HG02840 (cell line): ENCODE measurements at regions not wholly inside any gene's neighbourhood (a gene's known extent, or its start where the extent isn't known, plus 50 kb on each side); places are given as distances from the start of the nearest gene placed in this dataset.

ENCODE experiments used
- ATAC-seq: cut with Tn5 transposase; IDR thresholded peaks from one replicate; pipeline ENCODE4 v1.9.1; 2021; ENCODE audit warnings: mild to moderate bottlenecking, moderate library complexity, moderate number of reproducible peaks; ENCODE audit not compliant: unreplicated experiment, low FRiP score

DNA sequence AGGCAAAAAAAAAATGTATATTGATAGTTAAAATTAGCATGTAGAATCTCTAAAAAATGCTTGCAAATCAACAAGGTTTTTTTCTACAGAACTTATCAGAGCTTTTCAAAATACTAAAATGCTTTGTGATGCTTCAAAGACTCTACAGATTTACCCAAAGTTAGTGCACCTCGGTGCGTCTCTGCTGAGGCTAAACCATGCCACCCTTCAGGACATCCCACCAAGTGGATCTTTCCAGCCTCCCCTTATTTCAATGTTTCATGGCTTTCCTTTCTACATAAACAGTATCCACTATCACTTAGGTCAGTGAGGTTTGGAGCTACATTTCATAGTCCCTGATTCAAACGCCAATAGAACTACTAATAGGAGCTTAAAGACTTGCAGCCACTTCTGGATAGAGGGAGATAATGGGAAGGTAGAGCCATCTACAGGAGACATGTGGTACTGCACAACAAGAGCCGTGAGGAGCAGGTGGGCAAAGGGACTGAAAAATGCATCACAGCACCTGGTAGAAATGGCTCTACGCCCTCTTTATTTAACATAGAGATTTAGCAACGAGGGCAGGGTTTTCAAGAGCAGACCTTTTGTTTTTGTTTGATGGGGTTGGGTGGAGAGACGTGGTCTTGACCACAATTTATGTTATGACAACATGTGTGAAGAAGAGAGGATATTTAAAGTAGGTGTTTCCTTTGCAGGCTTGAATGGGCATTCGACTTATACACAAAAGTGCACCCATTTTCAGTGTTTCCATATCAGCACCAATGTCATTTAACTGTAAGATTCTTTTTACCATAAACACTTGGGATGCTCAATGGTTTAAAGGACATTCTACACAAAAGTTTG lies 56.1 kb upstream of the SLC35G4 start:
- ATAC-seq, result no peak

DNA sequence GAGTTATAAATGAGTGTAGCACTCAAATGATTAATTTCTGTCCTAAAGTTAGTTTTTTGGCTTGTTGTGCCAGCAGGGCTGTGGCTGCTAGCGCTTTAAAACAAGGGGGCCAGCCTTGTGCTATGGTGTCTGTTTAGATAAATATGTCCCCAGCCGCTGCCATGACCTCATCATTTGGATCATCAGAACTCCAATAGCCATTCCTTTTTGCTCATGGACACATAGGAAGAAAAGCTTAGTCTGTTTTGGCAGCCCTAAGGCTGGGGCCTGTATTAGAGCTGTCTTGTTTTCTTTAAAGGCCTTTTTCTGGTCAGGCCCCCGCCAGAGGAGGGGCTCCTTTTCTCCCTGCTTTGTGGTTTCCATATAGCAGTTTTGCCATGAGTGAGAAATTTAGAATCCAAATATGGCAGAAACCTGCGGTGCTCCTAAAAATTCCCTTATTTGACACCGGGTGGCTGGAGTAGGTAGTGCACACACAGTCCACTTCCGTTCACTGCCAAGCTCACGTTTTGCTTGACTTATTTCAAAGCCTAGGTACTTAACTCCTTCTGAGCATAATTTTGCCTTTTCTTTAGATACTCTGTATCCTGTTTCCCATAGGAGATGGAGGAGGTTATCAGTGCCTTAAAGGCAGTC lies 60.4 kb upstream of the SLC35G4 start:
- ATAC-seq, result no peak

DNA sequence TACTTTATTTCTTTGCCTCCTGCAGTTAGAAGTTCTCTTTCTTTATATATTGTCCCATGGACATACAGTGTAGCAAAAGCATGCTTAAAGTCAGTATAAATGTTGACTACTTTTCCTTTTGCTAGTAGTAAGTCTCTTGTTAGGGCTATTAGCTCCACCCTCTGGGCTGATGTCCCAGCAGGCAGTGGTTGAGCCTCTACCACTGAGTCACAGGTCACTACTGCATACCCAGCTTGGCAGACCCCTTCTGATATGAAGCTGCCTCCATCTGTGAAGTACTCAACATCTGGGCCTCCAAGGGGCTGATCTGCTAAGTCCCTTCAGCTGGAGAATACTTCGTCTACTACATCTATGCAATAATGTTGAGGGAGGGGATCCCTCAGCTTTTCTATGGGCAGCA lies 61.0 kb upstream of the SLC35G4 start:
- ATAC-seq, result no peak

DNA sequence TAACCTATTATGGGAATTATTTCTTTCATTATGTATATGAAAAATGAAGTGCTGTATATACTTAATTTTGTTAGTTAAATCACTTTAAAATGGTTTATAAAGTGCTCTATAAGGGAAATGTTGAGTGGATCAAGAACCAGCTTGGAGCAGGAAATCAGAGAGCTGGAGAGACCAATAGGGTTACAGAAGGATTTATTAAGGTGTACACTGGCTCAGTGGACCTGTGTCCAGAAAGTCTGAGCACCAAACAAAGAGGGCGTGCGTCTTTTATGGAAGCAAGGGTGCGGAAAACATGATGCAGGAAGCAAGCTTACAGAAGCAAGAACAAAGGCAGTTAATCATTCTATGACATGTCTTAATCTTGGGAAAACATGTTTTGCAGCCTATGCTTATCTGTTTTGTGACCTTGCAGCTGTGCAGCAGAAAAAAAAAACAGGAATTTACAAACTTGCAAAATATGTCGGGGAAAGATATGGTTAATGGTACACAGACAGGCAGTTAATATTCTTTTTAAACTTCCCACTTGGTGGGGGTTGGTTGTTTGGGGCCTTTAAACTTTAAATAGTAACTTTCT lies 65.2 kb upstream of the SLC35G4 start:
- ATAC-seq, result no peak

DNA sequence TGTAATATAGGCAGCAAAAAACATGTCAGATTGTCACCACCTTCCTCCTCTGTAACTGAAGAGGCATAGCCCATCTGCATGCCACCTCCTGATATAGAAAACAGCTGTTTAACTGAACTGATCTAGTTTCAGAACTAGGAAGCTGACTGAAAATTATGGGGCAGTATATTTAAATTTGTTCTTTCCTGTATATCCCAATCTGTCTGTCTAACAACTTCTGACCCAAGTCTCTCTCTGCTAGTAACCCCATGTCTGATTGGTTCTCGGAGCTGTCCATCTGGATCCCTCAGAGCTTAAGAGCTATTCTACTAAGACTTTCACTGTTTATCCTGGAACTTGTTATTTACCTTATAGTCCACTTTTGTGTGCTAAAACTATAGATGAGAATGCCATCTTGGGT lies 68.2 kb upstream of the SLC35G4 start:
- ATAC-seq, result no peak

DNA sequence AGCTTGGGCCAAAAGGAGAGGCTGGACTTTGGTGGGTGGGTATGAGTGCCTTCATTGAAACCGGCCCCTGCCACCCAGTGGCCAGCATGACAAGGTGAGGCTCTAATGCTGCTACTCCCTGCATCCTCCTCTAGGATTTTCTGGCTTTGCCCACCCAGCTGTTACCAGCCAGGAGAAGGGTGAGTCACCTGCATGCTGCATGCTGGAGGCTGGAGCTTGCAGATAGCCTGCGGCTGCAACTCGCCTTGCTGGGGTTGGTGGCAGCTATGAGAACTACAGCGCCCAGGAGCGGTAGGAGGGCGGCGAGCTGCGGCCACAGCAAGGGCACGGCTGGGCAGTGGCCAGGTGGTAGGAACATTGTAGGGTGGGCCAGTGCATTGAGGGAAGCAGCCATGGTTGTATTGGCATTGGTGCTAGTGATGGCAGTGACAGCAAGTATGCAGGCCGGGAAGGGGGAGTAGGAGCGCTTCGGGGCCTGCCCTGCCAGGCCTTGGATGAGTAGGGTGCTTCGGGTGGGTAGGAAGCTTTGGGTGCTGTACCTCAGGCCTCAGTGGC lies 75.4 kb upstream of the SLC35G4 start:
- no peak for ATAC-seq

DNA sequence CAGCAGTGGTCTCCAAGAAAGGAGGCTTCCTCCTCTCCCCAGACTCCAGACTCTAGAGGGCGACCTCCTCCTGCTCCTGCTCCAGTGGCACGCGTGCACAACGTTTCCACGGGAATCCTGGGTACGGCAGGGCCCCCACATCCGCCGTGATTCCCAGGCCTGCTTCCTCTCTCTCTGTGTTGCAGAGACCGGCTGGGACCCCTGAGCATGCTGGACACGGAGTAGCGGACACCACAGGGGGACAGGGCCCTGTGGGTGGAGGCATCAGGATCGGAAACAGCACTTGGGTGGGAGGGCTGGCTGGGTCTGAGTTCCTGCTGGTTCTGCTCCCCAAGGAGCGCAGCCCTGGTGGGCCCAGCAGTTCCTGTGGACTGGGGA lies 75.9 kb upstream of the SLC35G4 start:
- no peak for ATAC-seq

DNA sequence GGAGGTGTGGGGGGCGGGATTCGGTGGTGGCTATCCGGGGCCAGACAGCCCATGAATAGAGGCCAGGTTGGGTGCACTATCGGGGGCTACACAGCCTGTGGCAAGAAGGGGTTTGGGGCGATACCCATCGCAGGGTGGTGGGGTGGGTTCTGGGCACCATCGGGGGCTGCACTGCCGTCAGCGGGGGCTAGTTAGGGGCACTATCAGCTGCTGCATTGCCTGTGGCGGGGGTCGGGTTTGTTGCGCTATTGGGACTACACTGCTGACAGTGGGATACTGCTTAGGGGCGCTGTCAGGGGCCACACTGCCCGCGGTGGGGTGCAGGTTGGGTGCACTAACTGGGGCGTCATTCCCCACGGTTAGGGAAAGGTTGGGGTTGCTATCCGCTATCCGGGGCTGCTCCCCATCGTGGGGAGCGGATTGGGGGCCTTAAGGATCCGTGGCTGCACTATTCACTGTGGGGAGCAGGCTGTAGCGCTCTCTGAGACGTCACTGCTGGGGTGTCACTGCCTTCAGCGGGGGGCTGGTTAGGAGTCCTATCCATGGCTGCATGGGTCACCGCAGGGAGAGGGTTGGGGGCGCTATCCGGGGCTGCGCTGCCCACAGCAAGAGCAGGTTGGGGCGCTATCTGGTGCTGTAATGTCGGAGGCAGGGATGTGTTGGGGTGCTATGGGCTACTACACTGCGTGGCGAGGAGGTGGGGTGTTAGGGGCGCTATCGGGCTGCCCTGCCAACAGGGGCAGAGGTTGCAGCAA lies 76.5 kb upstream of the SLC35G4 start:
- no peak for ATAC-seq

DNA sequence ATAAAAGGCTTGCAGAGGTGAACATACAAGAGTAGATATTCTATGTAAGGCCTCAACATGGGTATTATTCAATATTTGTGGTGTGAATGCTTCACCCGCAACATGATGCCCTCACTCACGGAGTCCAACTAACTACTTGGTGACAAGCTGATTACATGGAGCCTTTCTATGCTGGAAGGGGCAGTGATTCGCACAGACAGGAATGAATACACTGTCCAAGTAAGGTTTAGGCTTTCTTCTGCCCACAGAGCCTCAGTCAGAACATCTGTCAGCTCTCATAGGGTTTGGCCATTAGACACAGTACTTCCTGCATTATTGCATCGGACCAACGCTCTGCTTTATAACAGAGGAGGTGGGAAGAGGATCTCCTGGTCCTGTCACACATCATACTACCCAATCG lies 80.3 kb upstream of the SLC35G4 start:
- ATAC-seq, result no peak

DNA sequence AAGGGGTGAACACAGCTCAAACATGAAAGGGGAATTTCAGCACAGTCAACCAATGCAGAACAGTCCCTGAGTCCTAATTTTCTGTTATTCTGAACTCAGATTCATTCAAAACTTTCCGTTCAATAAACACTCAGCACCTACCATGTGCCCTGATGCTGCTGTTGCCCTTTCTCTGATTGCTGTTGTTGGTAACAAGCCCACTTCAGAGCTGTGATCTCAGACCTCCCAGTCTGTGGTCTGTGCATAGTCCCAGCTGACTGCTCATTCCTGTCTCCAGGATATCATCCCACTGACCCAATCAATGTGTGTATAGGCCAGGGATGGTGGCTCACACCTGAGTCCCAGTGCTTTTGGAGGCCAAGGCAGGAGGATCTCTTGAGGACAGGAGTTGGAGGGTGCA lies 82.7 kb upstream of the SLC35G4 start:
- ATAC-seq, result no peak

DNA sequence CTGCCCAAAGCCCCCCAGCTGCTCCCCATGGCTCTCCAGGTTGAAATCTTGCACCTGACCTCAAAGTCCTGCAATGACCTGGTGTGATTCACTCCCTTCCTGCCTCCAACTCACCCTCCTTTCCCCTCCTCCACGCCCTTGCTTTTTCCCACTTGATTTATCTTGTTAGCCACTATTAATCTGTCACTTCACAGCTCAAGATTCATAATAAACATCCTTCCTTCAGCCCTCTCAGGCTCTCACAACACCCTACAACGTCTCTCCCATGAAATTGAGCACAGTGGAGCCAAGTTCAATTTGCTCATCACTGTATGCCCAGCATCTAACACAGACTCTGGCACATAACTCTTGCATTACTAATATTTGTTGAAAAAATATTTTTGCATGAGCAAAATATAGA lies 85.6 kb upstream of the SLC35G4 start:
- ATAC-seq, result no peak

DNA sequence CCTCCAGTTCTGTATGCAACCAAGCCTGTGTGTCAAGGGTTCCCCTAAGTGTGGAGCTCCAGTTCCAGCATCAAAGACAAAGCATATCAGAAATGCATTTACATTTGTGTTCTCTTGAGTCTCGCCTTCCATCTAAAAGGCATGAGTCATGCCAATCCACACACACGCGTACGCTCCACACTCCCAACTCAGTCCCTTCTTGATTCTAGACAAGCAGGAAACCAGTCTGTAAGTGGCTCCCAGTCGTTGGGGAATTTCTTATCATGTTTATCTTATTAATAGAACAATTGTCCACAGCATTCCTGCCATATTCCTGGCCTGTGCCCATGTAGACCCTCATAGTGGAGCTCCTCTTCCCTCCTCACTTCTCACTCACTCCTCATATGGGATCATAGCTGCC lies 86.4 kb upstream of the SLC35G4 start:
- ATAC-seq, result no peak

DNA sequence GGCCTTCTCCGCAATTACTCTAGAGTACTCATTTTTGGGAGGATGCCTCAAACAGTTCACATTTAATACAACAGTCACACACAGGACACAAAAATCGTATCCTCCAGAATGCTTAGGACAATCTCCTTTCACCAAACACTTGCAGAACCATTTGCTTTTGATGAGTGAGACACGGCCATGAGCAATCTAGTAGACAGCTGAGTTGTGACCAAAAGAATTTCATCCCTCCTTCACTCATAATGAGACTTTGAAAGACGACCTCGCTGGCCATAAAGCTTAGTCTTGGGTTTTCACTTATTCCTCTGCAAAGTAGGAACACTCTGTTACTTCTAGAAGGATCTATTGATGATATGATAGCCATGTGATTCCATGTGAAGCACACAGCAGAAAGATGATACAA lies 87.5 kb upstream of the SLC35G4 start:
- ATAC-seq, result no peak

DNA sequence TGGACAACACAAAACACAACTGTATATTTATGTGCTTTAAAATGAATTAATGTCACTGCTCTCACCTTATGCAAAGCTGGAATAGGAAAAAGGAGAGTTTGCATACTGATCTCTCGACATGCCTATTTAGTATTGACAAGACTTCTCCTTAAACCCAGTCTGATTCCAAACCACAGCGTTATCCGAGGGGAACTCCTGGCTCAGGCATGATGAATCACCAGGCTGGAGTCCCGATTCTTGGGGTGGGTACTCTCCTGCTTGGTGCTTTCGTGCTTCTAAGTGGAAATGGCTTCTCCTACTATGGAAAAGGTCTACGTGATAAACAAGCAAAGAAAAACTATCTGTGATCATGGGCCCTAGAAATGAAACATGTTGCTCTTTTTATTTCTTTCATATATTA lies 88.9 kb upstream of the SLC35G4 start:
- no peak for ATAC-seq

DNA sequence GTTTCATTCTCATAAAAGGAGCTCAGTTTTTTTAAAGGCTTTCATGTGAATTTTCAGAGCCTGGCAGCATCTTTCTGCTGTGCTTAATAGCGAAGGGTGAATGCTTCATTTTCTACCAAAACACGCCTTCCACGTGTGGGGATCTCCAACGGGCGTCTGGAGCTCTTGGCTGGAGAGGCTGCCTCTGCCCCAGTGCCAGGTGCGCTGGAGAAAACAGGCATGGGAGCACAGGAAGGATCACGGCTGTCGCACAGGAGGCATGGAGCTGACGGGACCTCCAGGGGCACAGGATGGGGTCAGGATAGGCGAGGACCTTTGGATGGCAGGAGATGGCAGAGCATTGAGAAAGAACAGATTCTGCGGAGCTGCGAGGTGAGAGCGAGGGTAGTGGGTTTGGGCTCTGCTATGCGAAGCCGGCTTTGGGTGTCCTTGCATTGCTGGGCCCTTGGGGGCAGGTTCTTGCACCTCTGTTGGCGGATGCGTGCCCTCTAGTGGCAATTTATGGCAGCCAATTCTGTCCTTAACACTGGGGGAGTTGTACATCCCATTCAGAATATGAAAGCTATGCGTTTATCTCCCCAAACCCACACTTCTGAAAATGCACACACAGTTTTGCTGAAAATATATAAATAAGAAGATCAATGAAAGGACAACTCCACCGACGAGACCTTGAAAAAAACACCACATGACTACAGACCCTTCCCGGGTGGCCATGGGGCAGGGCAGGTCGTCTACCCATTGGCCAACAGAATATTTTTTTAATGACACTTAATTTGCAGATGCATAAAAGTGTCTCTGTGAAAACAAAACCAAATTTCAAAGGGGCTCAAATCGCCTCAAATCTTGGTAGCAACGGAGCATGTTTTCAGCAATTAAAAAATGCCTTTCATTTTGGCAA lies 90.4 kb upstream of the SLC35G4 start:
- no peak for ATAC-seq

DNA sequence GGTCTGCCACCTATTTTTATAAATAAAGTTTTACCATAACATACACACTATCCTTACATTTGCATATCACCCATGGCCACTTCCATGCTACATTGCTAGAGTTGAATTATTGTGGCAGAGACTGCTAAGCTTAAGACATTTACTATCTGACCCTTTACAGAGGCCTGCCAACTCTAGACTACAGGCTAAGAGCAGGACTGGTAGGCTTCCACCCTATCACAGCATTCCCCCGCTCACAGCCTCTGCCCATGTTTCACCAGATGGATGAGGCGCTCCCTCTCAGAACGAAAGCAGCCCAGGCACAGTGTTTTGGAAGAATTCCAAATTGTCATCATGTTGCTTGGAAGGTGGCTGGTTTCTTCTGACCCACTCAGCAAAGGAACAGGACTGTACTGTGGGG lies 91.7 kb upstream of the SLC35G4 start:
- no peak for ATAC-seq

DNA sequence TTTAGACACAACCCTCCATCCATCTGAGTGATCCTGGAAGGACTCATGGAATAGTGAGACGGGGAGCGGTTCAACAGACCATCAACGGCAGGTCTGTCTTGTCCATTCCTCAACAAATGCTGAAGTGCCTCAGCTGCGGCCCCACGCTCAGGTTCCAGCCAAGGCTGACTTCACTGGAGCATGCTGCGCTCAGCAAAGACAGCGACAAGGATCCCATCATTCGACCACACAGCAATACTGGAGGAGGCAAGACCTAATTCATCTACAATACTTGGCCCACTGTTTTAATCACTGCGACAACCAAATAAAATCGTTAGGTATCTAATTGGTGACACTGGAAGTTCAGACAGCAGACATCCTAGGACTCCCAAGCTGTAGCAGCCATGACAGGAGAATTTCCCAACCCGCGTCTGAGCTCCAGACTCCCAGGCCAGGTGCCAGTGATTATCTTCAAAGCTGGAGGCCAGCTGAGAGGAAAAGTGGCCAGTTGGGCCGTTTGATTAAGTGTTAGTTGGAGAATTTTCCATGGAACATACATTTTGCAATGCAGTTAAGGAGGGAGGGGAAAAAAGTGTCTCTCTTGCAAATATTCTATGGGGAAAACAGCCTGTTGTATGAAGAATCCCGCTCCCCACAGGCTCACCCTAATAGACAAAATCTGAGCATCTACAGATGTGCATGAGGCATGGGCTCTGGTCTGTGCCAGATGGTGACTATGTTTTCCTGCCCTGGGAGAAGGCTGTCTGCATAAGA lies 92.5 kb upstream of the SLC35G4 start:
- ATAC-seq, result no peak

DNA sequence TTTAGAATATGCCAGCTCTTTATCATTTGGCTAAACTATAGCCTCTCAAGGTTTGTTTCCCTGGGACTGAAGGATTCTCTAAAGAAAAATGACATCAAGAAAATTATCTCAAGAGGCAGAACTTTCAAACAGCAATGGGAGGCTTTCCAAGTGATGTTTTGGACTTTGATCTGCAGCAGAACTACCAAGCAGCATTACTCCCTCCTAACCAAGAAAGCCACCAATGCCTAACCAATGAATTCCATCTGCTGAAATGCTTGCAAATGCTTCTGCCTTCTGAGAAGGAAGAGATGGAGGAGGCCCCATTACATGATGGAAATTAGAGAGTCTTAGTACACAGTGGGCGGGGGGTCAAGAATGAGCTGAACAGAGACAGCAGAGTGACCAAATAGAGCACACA lies 95.1 kb upstream of the SLC35G4 start:
- ATAC-seq, result no peak
